ENCODE measurements at regions not wholly inside any gene's neighbourhood (a gene's known extent, or its start where the extent isn't known, plus 50 kb on each side); places are given as distances from the start of the nearest gene placed in this dataset.

DNA sequence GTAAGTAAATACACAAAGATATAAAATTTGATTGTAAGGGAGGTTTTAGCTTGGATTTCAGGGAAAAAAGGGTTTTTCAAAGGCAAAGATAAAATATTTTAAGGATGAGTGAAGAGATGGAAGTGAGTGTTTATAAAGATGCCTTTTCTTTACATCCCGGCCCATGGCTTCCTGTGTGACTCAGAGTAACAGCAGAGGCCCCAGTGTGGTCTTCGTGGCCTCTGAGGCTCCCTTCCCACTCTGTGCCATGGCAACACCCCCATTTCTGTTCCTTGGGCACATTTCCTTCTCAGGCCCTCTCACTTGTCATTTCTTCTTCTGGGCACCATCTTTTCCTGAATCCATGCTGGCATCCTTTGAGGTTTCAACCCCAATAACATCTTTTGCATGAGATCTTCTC lies 92.6 kb upstream of the TMEM18 start:
- no peak for DNase-seq (ENCODE audit: low spot score in 2 of 2)
- no peak overlapping the region for H3K27ac Mint-ChIP-seq
- ATAC-seq (ENCODE audit: low read depth) = no peak
- H3K4me3 Mint-ChIP-seq = no peak overlapping the region
- no peaks in the 10 kb centered on the region for H3K36me3 Mint-ChIP-seq
- peaks cover 5% of the 10 kb centered on the region for H3K9me3 Mint-ChIP-seq
- H3K27me3 Mint-ChIP-seq = peaks cover 18% of the 10 kb centered on the region
- peaks cover 5% of the 10 kb centered on the region for H3K4me1 Mint-ChIP-seq

GRCh38 chr2:768451-768850 lies 91.2 kb upstream of the TMEM18 start:
- peaks cover 3% of the 10 kb centered on the region for H3K4me1 Mint-ChIP-seq
- ATAC-seq (ENCODE audit: low read depth) (no peak), DNase-seq (ENCODE audit: low spot score in 2 of 2) (no peak)
- peaks cover 15% of the 10 kb centered on the region for H3K27me3 Mint-ChIP-seq
- peaks cover 5% of the 10 kb centered on the region for H3K9me3 Mint-ChIP-seq
- H3K36me3 Mint-ChIP-seq = no peaks in the 10 kb centered on the region
- H3K27ac Mint-ChIP-seq = no peak overlapping the region
- no peak overlapping the region for H3K4me3 Mint-ChIP-seq

DNA sequence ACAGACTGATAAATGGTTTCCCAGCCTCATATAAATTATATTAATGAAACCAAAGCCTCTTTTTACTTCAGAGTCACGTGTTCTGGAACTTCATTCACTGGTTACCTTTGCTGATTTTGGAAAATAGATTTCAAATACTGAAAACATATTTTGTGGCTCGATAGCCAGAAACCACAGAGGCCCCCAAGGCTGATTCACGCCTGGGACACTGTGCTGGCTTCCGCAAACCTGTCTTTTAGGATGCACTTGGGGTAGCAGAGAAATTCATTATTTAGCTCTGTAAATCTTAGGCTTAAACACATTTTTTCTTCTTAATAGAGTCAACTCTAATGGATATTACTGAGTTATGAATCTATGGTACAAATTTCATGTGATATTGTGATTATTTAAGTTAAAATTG lies 90.7 kb upstream of the TMEM18 start:
- H3K36me3 Mint-ChIP-seq = no peaks in the 10 kb centered on the region
- no peak for ATAC-seq (ENCODE audit: low read depth)
- no peak overlapping the region for H3K4me3 Mint-ChIP-seq
- peaks cover 5% of the 10 kb centered on the region for H3K9me3 Mint-ChIP-seq
- no peak for DNase-seq (ENCODE audit: low spot score in 2 of 2)
- peaks cover 3% of the 10 kb centered on the region for H3K4me1 Mint-ChIP-seq
- peaks cover 17% of the 10 kb centered on the region for H3K27me3 Mint-ChIP-seq
- H3K27ac Mint-ChIP-seq = no peak overlapping the region

DNA sequence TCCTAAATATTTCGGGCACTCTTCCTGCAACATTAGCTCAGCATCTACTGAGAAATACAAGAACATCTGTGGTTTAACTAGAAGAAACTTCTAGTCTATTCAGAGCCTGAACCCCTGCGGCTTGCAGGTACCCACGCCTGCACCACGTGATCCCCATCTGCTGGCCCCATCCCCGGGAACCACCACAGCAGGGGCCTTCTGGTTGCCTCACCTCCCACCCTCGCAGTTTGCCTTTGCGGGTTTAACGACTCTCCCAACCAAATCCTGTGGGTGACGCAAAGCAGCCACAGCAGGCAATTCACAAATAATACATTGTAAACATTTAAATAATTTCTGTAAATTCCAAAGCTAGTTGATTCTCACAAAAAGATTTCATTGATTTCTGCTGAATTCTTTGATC lies 90.2 kb upstream of the TMEM18 start:
- peaks cover 5% of the 10 kb centered on the region for H3K9me3 Mint-ChIP-seq
- DNase-seq (ENCODE audit: low spot score in 2 of 2) (no peak), ATAC-seq (ENCODE audit: low read depth) (no peak)
- H3K27ac Mint-ChIP-seq = no peak overlapping the region
- H3K27me3 Mint-ChIP-seq = peaks cover 17% of the 10 kb centered on the region
- peaks cover 3% of the 10 kb centered on the region for H3K4me1 Mint-ChIP-seq
- no peak overlapping the region for H3K4me3 Mint-ChIP-seq
- no peaks in the 10 kb centered on the region for H3K36me3 Mint-ChIP-seq

DNA sequence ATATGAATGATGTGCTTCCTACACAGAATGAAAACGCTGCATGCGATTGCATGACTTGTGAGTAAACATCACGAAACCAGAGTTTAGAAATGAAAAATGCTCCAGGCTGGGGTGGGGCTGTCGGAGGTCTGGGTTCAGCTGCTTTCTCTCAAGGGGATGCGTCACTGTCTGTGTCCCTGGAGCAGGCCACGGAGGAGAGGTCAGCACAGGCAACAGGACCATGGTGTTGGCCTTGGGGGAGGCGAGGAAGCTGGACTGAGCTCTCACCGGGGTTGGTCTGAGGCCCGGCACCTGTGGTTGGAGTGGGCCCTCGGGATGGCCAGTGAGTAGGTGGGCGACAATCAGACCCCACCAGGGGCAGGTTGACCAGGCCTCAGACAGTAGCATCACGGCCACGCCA lies 89.0 kb upstream of the TMEM18 start:
- peaks cover 12% of the 10 kb centered on the region for H3K27me3 Mint-ChIP-seq
- no peak overlapping the region for H3K27ac Mint-ChIP-seq
- no peak for ATAC-seq (ENCODE audit: low read depth)
- H3K4me3 Mint-ChIP-seq = no peak overlapping the region
- no peak for DNase-seq (ENCODE audit: low spot score in 2 of 2)
- H3K36me3 Mint-ChIP-seq = no peaks in the 10 kb centered on the region
- peaks cover 3% of the 10 kb centered on the region for H3K4me1 Mint-ChIP-seq
- peaks cover 5% of the 10 kb centered on the region for H3K9me3 Mint-ChIP-seq

DNA sequence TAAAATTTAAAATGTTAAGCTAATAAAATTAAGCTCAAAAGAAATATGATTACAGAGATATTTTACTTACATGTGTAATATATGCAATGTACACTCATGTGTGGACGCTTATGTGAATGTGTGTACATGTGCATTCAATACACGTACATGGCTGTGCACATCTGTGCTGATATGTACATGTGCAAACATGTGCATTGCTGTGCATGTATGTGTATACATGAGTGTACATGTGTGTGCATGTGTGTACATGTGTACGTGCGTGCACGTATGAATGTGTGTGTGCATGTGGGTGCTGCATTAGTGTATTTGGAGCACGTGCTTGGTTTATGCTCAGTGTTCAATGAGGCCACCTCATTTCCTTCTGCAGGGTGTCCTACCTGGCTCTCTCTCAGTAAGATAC lies 88.2 kb upstream of the TMEM18 start:
- Mint-ChIP-seq H3K27ac (no peak overlapping the region), H3K4me3 (no peak overlapping the region), H3K27me3 (peaks cover 9% of the 10 kb centered on the region), H3K9me3 (peaks cover 5% of the 10 kb centered on the region), H3K36me3 (no peaks in the 10 kb centered on the region), H3K4me1 (peaks cover under 1% of the 10 kb centered on the region)
- ATAC-seq (ENCODE audit: low read depth) (no peak), DNase-seq (ENCODE audit: low spot score in 2 of 2) (no peak)

DNA sequence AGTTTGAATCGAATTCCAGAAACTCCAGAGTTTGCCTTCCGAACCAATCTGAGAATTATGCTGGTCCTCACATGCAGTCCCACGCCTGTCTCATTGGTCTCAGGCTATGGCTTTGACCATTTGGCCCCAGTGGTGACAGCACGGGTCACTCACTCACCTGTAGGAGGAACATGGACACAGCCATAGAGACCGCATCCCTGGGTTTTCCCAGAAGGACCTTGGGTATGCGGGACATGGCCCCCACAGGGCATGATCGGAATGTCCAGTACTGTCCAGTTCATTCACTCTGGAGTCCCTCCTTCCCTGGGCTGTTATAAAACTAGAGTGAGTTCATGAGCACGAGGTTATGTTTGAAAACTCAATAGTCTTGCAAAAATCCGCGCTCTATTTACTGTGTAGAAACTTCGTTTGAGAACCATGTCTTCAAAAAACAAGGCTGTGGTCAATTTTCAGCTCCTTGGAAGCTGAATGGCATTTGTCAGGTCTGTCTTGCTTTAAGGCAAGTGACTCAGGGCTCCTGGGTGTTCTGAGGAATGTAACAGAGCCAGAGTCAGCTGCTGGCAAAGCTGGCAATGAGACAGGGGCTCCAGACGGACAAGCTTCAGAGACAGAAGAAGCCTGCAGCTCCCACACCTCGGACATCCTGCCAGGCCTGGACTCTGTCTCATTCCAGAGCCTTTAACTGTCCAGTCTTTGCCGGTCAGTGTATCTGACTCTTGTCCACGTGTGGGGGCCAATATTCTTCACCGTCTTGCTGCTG lies 86.7 kb upstream of the TMEM18 start:
- Mint-ChIP-seq H3K27ac (no peak overlapping the region), H3K4me3 (no peak overlapping the region), H3K4me1 (no peaks in the 10 kb centered on the region), H3K36me3 (no peaks in the 10 kb centered on the region), H3K27me3 (peaks cover 11% of the 10 kb centered on the region), H3K9me3 (peaks cover 5% of the 10 kb centered on the region)
- ATAC-seq (ENCODE audit: low read depth) = no peak
- no peak for DNase-seq (ENCODE audit: low spot score in 2 of 2)

DNA sequence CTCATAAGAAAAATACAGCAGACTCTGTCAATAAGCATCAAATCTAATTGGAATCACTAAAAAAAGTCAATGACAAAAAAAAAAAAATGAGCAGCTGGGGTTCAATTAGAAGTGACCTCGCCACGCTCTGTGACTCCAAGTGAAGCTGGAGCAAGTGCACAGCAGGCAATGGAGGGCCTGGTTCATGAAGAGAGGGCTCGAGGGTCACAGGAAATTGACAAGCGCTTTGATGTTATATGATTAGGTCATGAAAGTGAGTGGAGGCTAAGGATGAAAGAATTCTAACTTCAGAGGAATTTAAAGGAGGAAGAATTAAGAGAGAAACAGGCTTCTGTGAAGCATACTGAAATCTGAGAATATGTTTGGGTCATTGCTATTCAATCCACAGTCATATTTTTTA lies 85.4 kb upstream of the TMEM18 start:
- Mint-ChIP-seq H3K4me3 (no peak overlapping the region), H3K36me3 (no peaks in the 10 kb centered on the region), H3K9me3 (no peaks in the 10 kb centered on the region), H3K27ac (no peak overlapping the region), H3K27me3 (peaks cover 8% of the 10 kb centered on the region), H3K4me1 (no peaks in the 10 kb centered on the region)
- DNase-seq (ENCODE audit: low spot score in 2 of 2) (no peak), ATAC-seq (ENCODE audit: low read depth) (no peak)

DNA sequence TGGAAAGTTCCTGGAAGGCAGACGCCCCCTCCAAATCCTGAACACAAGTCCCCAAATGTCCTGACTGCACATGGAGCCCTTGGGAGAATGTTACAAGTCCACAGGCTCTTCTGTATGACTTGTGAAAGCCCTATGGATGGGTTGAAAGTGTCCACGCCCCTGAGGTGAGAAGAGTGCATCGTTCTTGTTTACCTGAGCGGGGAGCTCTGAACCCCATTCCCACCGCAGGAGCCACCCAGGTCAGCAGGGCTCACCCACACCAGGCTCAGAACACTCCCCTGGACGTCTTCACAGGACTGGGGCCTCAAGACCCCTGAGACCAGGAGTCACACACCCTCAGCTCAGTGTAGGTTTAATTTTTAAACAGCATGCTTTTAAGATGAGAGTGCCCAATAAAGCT lies 84.2 kb upstream of the TMEM18 start:
- H3K9me3 Mint-ChIP-seq = peaks cover 3% of the 10 kb centered on the region
- H3K27me3 Mint-ChIP-seq = peaks cover 11% of the 10 kb centered on the region
- no peaks in the 10 kb centered on the region for H3K4me1 Mint-ChIP-seq
- DNase-seq (ENCODE audit: low spot score in 2 of 2) = no peak
- H3K4me3 Mint-ChIP-seq = no peak overlapping the region
- H3K36me3 Mint-ChIP-seq = peaks cover 3% of the 10 kb centered on the region
- no peak for ATAC-seq (ENCODE audit: low read depth)
- no peak overlapping the region for H3K27ac Mint-ChIP-seq

DNA sequence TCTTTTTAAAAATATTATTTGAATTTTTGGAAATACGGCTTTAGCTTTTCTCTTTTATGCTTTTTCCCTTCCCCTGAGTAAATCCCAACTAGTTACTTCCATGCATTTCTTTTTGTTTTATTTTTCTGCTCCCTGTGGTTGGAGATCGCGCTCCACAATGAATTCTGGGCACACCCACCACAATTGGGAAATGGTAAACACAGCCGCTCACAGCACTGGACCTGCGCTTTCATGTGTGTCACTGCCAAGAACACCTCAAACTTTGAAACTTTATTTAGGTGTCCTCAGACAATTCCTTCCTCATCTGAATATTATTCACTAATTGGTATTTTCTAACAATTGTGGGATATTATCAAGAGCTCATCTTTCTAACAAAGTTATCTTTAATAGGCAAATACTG lies 82.8 kb upstream of the TMEM18 start:
- DNase-seq (ENCODE audit: low spot score in 2 of 2) (no peak), ATAC-seq (ENCODE audit: low read depth) (no peak)
- no peak overlapping the region for H3K4me3 Mint-ChIP-seq
- no peak overlapping the region for H3K27ac Mint-ChIP-seq
- H3K4me1 Mint-ChIP-seq = no peaks in the 10 kb centered on the region
- H3K27me3 Mint-ChIP-seq = peaks cover 14% of the 10 kb centered on the region
- H3K36me3 Mint-ChIP-seq = peaks cover 3% of the 10 kb centered on the region
- H3K9me3 Mint-ChIP-seq = peaks cover 6% of the 10 kb centered on the region

DNA sequence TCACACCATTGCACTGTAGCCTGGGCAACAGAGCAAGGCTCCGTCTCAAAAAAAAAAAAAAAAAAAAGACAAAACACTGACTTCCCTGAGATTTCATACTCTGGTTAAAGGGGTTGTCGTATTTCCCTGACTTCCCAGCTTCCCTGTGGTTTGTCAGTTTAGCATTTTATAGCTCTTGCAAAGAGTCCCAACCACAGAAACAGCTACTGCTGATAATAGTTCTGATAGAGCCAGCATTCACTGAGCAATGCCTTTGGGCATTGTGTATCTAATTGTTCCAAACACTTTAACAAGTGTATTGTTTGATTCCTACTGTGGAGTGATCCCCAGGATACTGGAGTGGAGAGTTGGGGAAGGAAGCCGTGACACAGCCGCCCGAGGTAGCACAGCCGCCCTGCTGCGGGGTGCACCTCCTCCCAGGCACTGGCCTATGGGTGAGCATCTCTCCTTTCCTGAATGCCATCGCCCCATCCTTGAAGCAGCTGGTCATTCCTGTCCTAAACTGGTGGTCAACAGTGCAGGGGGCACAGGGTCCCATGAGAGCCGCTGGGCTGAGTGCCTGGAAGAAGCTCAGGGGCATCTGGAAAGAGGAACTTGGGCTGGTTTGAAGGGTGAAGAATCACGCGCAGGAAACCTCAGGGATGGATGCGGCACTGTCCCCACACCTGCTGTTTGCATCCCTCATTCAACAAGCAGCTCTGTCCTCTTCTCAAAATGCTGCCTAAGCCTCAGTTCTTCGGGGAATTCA lies 81.0 kb upstream of the TMEM18 start:
- Mint-ChIP-seq H3K27me3 (peaks cover 15% of the 10 kb centered on the region), H3K4me1 (no peaks in the 10 kb centered on the region), H3K36me3 (peaks cover 3% of the 10 kb centered on the region), H3K9me3 (peaks cover 6% of the 10 kb centered on the region), H3K27ac (no peak overlapping the region), H3K4me3 (no peak overlapping the region)
- DNase-seq (ENCODE audit: low spot score in 2 of 2) (no peak), ATAC-seq (ENCODE audit: low read depth) (no peak)

DNA sequence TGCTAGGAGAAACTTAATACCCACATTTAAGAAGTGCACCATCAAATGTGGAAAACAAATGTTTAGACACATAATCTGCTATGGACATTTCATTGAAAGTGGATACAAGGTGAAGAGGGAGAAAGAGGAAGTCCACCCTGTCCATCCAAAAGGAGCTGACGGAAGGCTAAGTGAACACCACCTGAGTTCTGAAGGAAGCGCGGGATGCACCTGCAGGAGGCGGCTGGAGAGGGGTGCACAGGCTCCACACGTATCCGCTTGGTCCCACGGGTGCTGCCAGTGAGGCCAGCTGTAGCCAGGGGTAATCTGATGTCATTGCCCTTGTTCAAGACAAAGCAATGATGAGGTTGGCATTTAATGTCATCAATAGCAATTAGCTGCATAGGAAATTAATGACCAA lies 75.9 kb upstream of the TMEM18 start:
- Mint-ChIP-seq H3K9me3 (peaks cover 6% of the 10 kb centered on the region), H3K4me3 (no peak overlapping the region), H3K27me3 (peaks cover 22% of the 10 kb centered on the region), H3K36me3 (peaks cover 3% of the 10 kb centered on the region), H3K27ac (no peak overlapping the region), H3K4me1 (no peaks in the 10 kb centered on the region)
- no peak for DNase-seq (ENCODE audit: low spot score in 2 of 2)
- no peak for ATAC-seq (ENCODE audit: low read depth)

- Mint-ChIP-seq H3K9me3 (peaks cover 8% of the 10 kb centered on the region), H3K4me1 (no peaks in the 10 kb centered on the region), H3K36me3 (peaks cover 4% of the 10 kb centered on the region), H3K27ac (no peak overlapping the region), H3K4me3 (no peak overlapping the region), H3K27me3 (peaks cover 30% of the 10 kb centered on the region)
- DNase-seq (ENCODE audit: low spot score in 2 of 2) = no peak
- ATAC-seq (ENCODE audit: low read depth) = no peak
Observed at GRCh38 chr2:751474-751873, 74.3 kb upstream of the TMEM18 start.

GRCh38 chr2:750628-751027 lies 73.4 kb upstream of the TMEM18 start:
- no peak overlapping the region for H3K4me3 Mint-ChIP-seq
- peaks cover 28% of the 10 kb centered on the region for H3K27me3 Mint-ChIP-seq
- H3K36me3 Mint-ChIP-seq = peaks cover 4% of the 10 kb centered on the region
- no peak for DNase-seq (ENCODE audit: low spot score in 2 of 2)
- ATAC-seq (ENCODE audit: low read depth) = no peak
- peaks cover 8% of the 10 kb centered on the region for H3K9me3 Mint-ChIP-seq
- no peaks in the 10 kb centered on the region for H3K4me1 Mint-ChIP-seq
- no peak overlapping the region for H3K27ac Mint-ChIP-seq
